Fibroblast of villous mesenchyme (primary cell): ENCODE measurements at regions not wholly inside any gene's neighbourhood (a gene's known extent, or its start where the extent isn't known, plus 50 kb on each side); places are given as distances from the start of the nearest gene placed in this dataset.

Source experiments
- DNase-seq: peaks from one replicate; pipeline ENCODE4 v3.0.0-alpha.2; 2010; ENCODE audit warnings: low read depth
- H3K4me3 ChIP-seq: 2 replicates; pipeline ENCODE4 v1.5.1; 2011; ENCODE audit warnings: low read depth, mild to moderate bottlenecking, low read length
- TF ChIP-seq, protein P1 (sequence below): IDR thresholded peaks from 2 replicates; pipeline ENCODE4 v1.5.1; 2012; ENCODE audit warnings: low read depth, mild to moderate bottlenecking, low read length; ENCODE audit not compliant: insufficient read depth

DNA sequence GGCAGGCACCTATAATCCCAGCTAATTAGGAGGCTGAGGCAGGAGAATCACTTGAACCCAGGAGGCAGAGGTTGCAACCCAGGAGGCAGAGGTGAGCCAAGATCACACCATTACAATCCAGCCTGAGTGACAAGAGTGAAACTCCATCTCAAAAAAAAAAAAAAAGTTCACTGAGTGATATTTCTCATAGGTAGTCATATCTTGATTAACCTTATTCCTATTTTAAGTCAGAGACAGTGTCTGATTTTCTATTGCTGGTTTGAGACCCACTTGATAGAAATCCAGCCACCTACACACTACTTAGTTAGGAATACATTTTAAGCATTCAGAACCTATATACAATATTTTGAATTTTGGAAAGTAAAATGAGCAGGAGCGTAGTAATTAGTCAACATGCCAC lies 357.4 kb upstream of the ADGRL2 start:
- DNase-seq = no peak
- H3K4me3 ChIP-seq = no peak overlapping the region
- TF ChIP-seq, protein P1, sequence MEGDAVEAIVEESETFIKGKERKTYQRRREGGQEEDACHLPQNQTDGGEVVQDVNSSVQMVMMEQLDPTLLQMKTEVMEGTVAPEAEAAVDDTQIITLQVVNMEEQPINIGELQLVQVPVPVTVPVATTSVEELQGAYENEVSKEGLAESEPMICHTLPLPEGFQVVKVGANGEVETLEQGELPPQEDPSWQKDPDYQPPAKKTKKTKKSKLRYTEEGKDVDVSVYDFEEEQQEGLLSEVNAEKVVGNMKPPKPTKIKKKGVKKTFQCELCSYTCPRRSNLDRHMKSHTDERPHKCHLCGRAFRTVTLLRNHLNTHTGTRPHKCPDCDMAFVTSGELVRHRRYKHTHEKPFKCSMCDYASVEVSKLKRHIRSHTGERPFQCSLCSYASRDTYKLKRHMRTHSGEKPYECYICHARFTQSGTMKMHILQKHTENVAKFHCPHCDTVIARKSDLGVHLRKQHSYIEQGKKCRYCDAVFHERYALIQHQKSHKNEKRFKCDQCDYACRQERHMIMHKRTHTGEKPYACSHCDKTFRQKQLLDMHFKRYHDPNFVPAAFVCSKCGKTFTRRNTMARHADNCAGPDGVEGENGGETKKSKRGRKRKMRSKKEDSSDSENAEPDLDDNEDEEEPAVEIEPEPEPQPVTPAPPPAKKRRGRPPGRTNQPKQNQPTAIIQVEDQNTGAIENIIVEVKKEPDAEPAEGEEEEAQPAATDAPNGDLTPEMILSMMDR = no peak

DNA sequence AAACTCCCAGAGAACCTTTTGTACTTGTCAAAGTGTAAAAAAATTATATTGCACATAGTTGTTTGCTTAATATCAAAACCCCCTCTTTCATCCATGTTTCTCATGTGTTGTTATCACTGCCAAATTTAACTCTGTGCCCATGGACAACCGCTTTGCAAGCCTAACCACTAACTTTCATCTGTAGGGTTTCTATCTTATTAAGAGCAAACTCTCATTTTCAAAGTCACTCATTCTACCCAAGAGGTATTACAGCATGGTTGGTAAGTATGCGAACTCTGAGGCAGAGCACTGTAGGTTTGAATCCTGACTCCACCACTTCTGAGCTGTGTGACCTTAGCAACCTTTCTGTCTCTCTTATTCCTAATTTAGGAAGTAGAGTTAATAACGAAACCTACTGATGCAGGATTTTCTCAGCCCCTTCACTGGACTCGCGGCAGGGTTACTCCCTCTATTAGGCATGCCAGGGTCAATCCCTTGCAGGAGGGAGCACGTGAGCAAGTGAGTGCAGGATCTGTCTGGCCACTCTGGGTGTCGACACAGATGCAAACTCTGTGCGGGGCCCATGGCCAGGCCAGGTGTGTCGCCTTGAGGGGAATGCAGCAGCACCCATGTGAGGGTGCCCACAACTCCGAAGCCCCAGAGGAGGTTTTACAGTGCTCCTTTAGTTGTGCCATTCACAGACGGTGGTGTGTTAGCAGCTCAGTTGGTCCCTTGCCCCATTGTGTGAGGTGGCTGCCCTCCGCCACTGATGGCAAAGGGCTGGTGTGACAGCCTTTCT lies 361.5 kb upstream of the ADGRL2 start:
- no peak for DNase-seq
- TF ChIP-seq, protein P1 = no peak

DNA sequence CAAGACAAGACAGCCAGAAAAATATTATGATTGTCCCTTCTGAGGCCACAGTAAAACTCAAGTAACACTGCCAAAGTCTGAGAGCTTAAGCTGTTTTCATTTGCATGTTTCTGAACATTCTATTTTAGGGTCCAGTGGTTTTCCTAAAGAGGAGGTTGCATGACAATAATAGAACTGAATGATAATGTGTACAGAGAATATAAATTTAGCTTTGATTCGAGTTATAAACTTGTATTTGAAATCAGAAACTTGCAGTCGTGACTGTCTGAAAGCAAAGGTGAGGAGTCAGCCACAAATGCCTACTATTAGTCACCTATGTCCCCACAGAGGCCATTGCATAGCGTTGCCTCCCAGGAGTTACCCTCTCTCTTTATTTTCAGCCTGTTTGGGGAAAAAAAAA lies 363.1 kb upstream of the ADGRL2 start:
- H3K4me3 ChIP-seq = no peak overlapping the region
- no peak for DNase-seq
- TF ChIP-seq, protein P1 = no peak

More for the DNA sequence above, 361.5 kb upstream of the ADGRL2 start:
- no peak overlapping the region for H3K4me3 ChIP-seq

DNA sequence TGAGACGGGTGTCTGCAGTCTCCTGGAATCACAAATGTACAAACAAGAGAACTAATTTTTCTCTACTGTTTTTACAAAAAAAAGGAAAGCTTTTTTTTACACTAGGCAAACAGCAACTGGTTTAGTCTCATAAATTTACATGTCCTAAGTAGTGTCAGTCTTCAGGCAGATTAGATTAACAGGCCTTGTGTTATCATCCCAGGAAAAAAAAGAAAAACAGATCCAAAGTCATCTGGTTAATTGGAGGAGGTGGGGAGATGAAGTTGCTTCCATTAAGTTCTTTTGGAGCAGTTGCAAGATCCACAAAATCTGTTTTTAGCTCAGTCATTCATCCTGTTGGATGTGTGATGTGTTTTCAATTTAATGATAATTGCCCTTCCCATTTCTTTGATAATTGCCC lies 363.5 kb upstream of the ADGRL2 start:
- no peak for DNase-seq
- TF ChIP-seq, protein P1 = no peak

DNA sequence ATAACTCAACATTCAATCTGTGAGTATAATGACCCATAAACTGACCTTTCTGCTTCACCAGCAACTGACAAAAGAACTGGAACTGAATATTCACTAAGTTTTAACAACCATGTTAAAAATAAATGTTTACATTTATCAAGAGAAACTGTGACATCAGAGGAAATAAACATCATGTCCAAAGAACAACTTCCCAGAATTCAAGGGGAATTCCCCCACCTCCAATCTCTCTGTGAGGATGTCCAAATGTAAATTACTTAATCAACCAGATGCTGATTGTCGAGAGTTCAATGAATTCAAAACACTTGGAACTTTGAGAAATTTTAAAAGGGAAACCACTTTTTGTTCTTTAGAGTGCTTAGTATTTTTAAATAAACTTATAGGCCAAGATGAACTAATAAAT lies 365.6 kb upstream of the ADGRL2 start:
- no peak overlapping the region for H3K4me3 ChIP-seq
- TF ChIP-seq, protein P1 = no peak
- DNase-seq = peak; percentile 49

More for the DNA sequence above, 363.5 kb upstream of the ADGRL2 start:
- no peak overlapping the region for H3K4me3 ChIP-seq

DNA sequence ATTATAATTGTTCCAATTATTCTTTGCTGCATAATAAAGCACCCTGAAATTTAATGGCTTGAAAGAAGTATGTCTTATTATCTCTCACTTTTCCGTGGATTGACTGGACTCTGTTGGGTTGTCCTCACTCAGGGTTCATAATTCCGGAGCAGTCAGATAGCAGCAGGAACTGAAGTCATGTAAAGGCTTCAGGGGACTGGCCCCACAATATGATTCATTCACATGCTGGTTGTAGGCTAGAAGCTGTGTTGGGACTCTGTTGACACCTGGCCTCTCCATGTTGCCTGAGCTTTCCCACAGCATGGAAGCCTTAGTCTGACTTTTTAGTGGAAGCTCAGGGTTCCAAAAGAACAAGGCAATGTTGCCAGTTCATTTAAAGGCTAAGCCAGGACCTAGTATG lies 367.1 kb upstream of the ADGRL2 start:
- TF ChIP-seq, protein P1 = no peak
- H3K4me3 ChIP-seq = no peak overlapping the region
- DNase-seq = no peak
